ENCODE measurements at regions not wholly inside any gene's neighbourhood (a gene's known extent, or its start where the extent isn't known, plus 50 kb on each side); places are given as distances from the start of the nearest gene placed in this dataset.

- no peak overlapping the region for H3K9ac ChIP-seq (ENCODE audit: low read length)
- no peak overlapping the region for H3K4me3 ChIP-seq (ENCODE audit: low read length)
- H3K4me1 ChIP-seq (ENCODE audit: control insufficient read depth, insufficient read depth, low read length) = peaks cover 8% of the 10 kb centered on the region
- no peaks in the 10 kb centered on the region for H3K36me3 ChIP-seq (ENCODE audit: control insufficient read depth, insufficient read depth, low read length)
- no peaks in the 10 kb centered on the region for H3K9me3 ChIP-seq (ENCODE audit: control insufficient read depth, low read length)
- no peaks in the 10 kb centered on the region for H3K27me3 ChIP-seq (ENCODE audit: control insufficient read depth, insufficient read depth, low read length)
Measured at GRCh38 chr2:120898496-120898895, 162.8 kb downstream of the GLI2 start.

- Histone ChIP-seq H3K27me3 (ENCODE audit: control insufficient read depth, insufficient read depth, low read length) (no peaks in the 10 kb centered on the region), H3K9ac (ENCODE audit: low read length) (no peak overlapping the region)
Measured at GRCh38 chr2:120898961-120899750, 163.5 kb downstream of the GLI2 start.

GRCh38 chr2:120899771-120900170 is 164.1 kb downstream of the GLI2 start:
- H3K9me3 ChIP-seq (ENCODE audit: control insufficient read depth, low read length) = no peaks in the 10 kb centered on the region
- no peak overlapping the region for H3K9ac ChIP-seq (ENCODE audit: low read length)
- H3K27me3 ChIP-seq (ENCODE audit: control insufficient read depth, insufficient read depth, low read length) = no peaks in the 10 kb centered on the region
- H3K36me3 ChIP-seq (ENCODE audit: control insufficient read depth, insufficient read depth, low read length) = no peaks in the 10 kb centered on the region
- no peak overlapping the region for H3K4me3 ChIP-seq (ENCODE audit: low read length)
- H3K4me1 ChIP-seq (ENCODE audit: control insufficient read depth, insufficient read depth, low read length) = no peaks in the 10 kb centered on the region

More at GRCh38 chr2:120898961-120899750, 163.5 kb downstream of the GLI2 start:
- peaks cover 2% of the 10 kb centered on the region for H3K4me1 ChIP-seq (ENCODE audit: control insufficient read depth, insufficient read depth, low read length)
- no peaks in the 10 kb centered on the region for H3K9me3 ChIP-seq (ENCODE audit: control insufficient read depth, low read length)
- no peak overlapping the region for H3K4me3 ChIP-seq (ENCODE audit: low read length)
- H3K36me3 ChIP-seq (ENCODE audit: control insufficient read depth, insufficient read depth, low read length) = no peaks in the 10 kb centered on the region

GRCh38 chr2:120901201-120901600 is 165.5 kb downstream of the GLI2 start:
- Histone ChIP-seq H3K4me1 (ENCODE audit: control insufficient read depth, insufficient read depth, low read length) (no peaks in the 10 kb centered on the region), H3K9me3 (ENCODE audit: control insufficient read depth, low read length) (no peaks in the 10 kb centered on the region), H3K9ac (ENCODE audit: low read length) (no peak overlapping the region), H3K4me3 (ENCODE audit: low read length) (no peak overlapping the region), H3K27me3 (ENCODE audit: control insufficient read depth, insufficient read depth, low read length) (no peaks in the 10 kb centered on the region), H3K36me3 (ENCODE audit: control insufficient read depth, insufficient read depth, low read length) (no peaks in the 10 kb centered on the region)

GRCh38 chr2:120902592-120902991 is 166.9 kb downstream of the GLI2 start:
- Histone ChIP-seq H3K4me1 (ENCODE audit: control insufficient read depth, insufficient read depth, low read length) (no peaks in the 10 kb centered on the region), H3K4me3 (ENCODE audit: low read length) (no peak overlapping the region), H3K9ac (ENCODE audit: low read length) (no peak overlapping the region)

GRCh38 chr2:120904379-120904778 is 168.7 kb downstream of the GLI2 start:
- Histone ChIP-seq H3K36me3 (ENCODE audit: control insufficient read depth, insufficient read depth, low read length) (no peaks in the 10 kb centered on the region), H3K9ac (ENCODE audit: low read length) (no peak overlapping the region), H3K9me3 (ENCODE audit: control insufficient read depth, low read length) (no peaks in the 10 kb centered on the region), H3K4me3 (ENCODE audit: low read length) (no peak overlapping the region), H3K4me1 (ENCODE audit: control insufficient read depth, insufficient read depth, low read length) (no peaks in the 10 kb centered on the region), H3K27me3 (ENCODE audit: control insufficient read depth, insufficient read depth, low read length) (peaks cover 4% of the 10 kb centered on the region)

More at GRCh38 chr2:120902592-120902991, 166.9 kb downstream of the GLI2 start:
- no peaks in the 10 kb centered on the region for H3K36me3 ChIP-seq (ENCODE audit: control insufficient read depth, insufficient read depth, low read length)
- H3K27me3 ChIP-seq (ENCODE audit: control insufficient read depth, insufficient read depth, low read length) = no peaks in the 10 kb centered on the region
- H3K9me3 ChIP-seq (ENCODE audit: control insufficient read depth, low read length) = no peaks in the 10 kb centered on the region

GRCh38 chr2:120904830-120905234 is 169.2 kb downstream of the GLI2 start:
- Histone ChIP-seq H3K9ac (ENCODE audit: low read length) (no peak overlapping the region), H3K36me3 (ENCODE audit: control insufficient read depth, insufficient read depth, low read length) (no peaks in the 10 kb centered on the region), H3K27me3 (ENCODE audit: control insufficient read depth, insufficient read depth, low read length) (peaks cover 4% of the 10 kb centered on the region), H3K4me1 (ENCODE audit: control insufficient read depth, insufficient read depth, low read length) (no peaks in the 10 kb centered on the region), H3K9me3 (ENCODE audit: control insufficient read depth, low read length) (no peaks in the 10 kb centered on the region), H3K4me3 (ENCODE audit: low read length) (no peak overlapping the region)

- no peaks in the 10 kb centered on the region for H3K36me3 ChIP-seq (ENCODE audit: control insufficient read depth, insufficient read depth, low read length)
- no peaks in the 10 kb centered on the region for H3K9me3 ChIP-seq (ENCODE audit: control insufficient read depth, low read length)
- H3K27me3 ChIP-seq (ENCODE audit: control insufficient read depth, insufficient read depth, low read length) = peaks cover 4% of the 10 kb centered on the region
- no peak overlapping the region for H3K9ac ChIP-seq (ENCODE audit: low read length)
- no peak overlapping the region for H3K4me3 ChIP-seq (ENCODE audit: low read length)
- no peaks in the 10 kb centered on the region for H3K4me1 ChIP-seq (ENCODE audit: control insufficient read depth, insufficient read depth, low read length)
Measured at GRCh38 chr2:120905298-120905697, 169.6 kb downstream of the GLI2 start.

GRCh38 chr2:120905824-120906571 is 170.3 kb downstream of the GLI2 start:
- no peak overlapping the region for H3K9ac ChIP-seq (ENCODE audit: low read length)
- H3K4me1 ChIP-seq (ENCODE audit: control insufficient read depth, insufficient read depth, low read length) = peaks cover 5% of the 10 kb centered on the region
- H3K9me3 ChIP-seq (ENCODE audit: control insufficient read depth, low read length) = no peaks in the 10 kb centered on the region
- no peaks in the 10 kb centered on the region for H3K36me3 ChIP-seq (ENCODE audit: control insufficient read depth, insufficient read depth, low read length)
- no peak overlapping the region for H3K4me3 ChIP-seq (ENCODE audit: low read length)
- peaks cover 4% of the 10 kb centered on the region for H3K27me3 ChIP-seq (ENCODE audit: control insufficient read depth, insufficient read depth, low read length)

- Histone ChIP-seq H3K4me3 (ENCODE audit: low read length) (no peak overlapping the region), H3K27me3 (ENCODE audit: control insufficient read depth, insufficient read depth, low read length) (peaks cover 4% of the 10 kb centered on the region), H3K9me3 (ENCODE audit: control insufficient read depth, low read length) (no peaks in the 10 kb centered on the region), H3K9ac (ENCODE audit: low read length) (no peak overlapping the region), H3K4me1 (ENCODE audit: control insufficient read depth, insufficient read depth, low read length) (peaks cover 14% of the 10 kb centered on the region), H3K36me3 (ENCODE audit: control insufficient read depth, insufficient read depth, low read length) (no peaks in the 10 kb centered on the region)
Measured at GRCh38 chr2:120906914-120907313, 171.2 kb downstream of the GLI2 start.

- no peak overlapping the region for H3K9ac ChIP-seq (ENCODE audit: low read length)
- H3K27me3 ChIP-seq (ENCODE audit: control insufficient read depth, insufficient read depth, low read length) = peaks cover 4% of the 10 kb centered on the region
- no peak overlapping the region for H3K4me3 ChIP-seq (ENCODE audit: low read length)
- no peaks in the 10 kb centered on the region for H3K36me3 ChIP-seq (ENCODE audit: control insufficient read depth, insufficient read depth, low read length)
- H3K9me3 ChIP-seq (ENCODE audit: control insufficient read depth, low read length) = no peaks in the 10 kb centered on the region
- peaks cover 23% of the 10 kb centered on the region for H3K4me1 ChIP-seq (ENCODE audit: control insufficient read depth, insufficient read depth, low read length)
Measured at GRCh38 chr2:120907822-120908221, 172.2 kb downstream of the GLI2 start.

GRCh38 chr2:120908314-120908975 is 172.8 kb downstream of the GLI2 start:
- no peak overlapping the region for H3K4me3 ChIP-seq (ENCODE audit: low read length)
- no peak overlapping the region for H3K9ac ChIP-seq (ENCODE audit: low read length)
- peaks cover 4% of the 10 kb centered on the region for H3K27me3 ChIP-seq (ENCODE audit: control insufficient read depth, insufficient read depth, low read length)
- no peaks in the 10 kb centered on the region for H3K36me3 ChIP-seq (ENCODE audit: control insufficient read depth, insufficient read depth, low read length)
- no peaks in the 10 kb centered on the region for H3K9me3 ChIP-seq (ENCODE audit: control insufficient read depth, low read length)
- H3K4me1 ChIP-seq (ENCODE audit: control insufficient read depth, insufficient read depth, low read length) = peaks cover 29% of the 10 kb centered on the region

All from mucosa of stomach (tissue), 1 donor.